Erythroblast (primary cell): ENCODE measurements at regions not wholly inside any gene's neighbourhood (a gene's known extent, or its start where the extent isn't known, plus 50 kb on each side); places are given as distances from the start of the nearest gene placed in this dataset.

Source experiments
- DNase-seq, 2 experiments: peaks; one replicate each; lab custom pipeline; 2025; lab: John Stamatoyannopoulos, UW
- GATA1 ChIP-seq: IDR thresholded peaks from 2 replicates; pipeline ENCODE4 v1.6.1; 2011; ENCODE audit warnings: low read depth, mild to moderate bottlenecking, control low read depth, low read length, moderate library complexity
- POLR2A ChIP-seq: IDR thresholded peaks from 2 replicates; pipeline ENCODE4 v1.6.1; 2011; ENCODE audit warnings: mild to moderate bottlenecking, low read length

DNA sequence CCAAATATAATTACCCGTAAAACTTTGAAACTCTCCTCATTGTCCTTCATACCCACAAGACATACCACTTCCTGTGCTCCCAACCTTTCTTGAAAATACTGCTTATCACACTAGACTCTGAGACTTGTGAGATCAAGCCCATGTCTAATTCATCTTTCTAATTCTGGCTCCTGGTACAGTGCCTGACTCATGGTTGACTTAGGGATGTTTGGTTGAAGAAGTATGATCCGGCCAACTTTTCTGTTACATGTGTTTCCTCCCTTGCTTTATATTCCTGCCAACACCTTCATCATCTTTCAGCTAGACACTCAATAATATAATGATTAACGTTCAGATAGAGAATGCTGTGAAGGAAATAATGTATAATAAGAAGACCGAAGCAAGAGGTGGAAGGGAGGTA lies 58.2 kb downstream of the MEX3B start:
- TF ChIP-seq POLR2A (no peak), GATA1 (no peak)
- DNase-seq = no peak

DNA sequence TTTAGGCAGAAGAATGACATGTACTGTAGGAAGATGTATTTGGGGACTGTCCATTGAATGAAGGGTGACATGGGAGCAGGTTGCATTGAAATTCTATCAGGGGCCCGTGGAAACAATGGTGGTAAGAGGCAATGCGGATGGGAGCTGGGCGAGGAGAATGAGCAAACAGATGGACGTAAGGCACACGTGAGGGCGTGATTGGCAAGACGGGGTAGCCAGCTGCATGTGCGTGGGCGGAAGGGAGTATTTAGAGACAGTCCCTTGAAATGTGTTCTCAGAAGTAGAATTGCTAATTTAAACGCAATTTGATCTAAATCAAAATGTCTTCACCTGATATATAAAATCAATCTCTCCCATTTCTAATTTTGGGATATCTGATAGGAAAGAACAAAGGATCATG lies 62.3 kb downstream of the MEX3B start:
- DNase-seq = no peak
- TF ChIP-seq GATA1 = no peak
- TF ChIP-seq POLR2A = no peak

GRCh38 chr15:81982808-81983207 lies 63.0 kb downstream of the MEX3B start:
- DNase-seq = no peak
- no peak for TF ChIP-seq POLR2A
- no peak for TF ChIP-seq GATA1

- DNase-seq = no peak
- TF ChIP-seq GATA1 (no peak), POLR2A (no peak)
Measured at GRCh38 chr15:81981908-81982307, 63.9 kb downstream of the MEX3B start.

- TF ChIP-seq POLR2A = no peak
- TF ChIP-seq GATA1 = no peak
- DNase-seq = no peak
Measured at GRCh38 chr15:81977464-81977863, 68.4 kb downstream of the MEX3B start.

DNA sequence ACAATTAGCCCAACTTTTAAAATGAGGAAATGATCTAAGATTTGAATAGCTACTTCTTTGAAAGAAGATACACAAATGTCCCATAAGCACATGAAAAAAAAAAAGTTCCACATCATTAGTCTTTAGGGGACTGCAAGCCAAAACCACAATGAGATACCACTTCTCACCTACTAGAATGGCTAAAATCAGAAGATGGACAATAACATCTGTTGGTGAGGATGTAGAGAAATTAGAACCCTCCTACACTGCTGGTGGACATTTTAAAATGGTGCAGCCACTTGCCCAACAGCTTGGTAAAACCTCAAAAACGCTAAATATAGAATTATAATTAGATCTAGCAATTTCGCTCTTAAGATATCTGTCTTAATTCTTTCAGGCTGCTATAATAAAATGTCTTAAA lies 77.1 kb downstream of the MEX3B start:
- no peak for DNase-seq
- TF ChIP-seq POLR2A (no peak), GATA1 (no peak)

- no peak for TF ChIP-seq GATA1
- no peak for TF ChIP-seq POLR2A
- no peak for DNase-seq
Measured at GRCh38 chr15:81966631-81967030, 79.2 kb downstream of the MEX3B start.

DNA sequence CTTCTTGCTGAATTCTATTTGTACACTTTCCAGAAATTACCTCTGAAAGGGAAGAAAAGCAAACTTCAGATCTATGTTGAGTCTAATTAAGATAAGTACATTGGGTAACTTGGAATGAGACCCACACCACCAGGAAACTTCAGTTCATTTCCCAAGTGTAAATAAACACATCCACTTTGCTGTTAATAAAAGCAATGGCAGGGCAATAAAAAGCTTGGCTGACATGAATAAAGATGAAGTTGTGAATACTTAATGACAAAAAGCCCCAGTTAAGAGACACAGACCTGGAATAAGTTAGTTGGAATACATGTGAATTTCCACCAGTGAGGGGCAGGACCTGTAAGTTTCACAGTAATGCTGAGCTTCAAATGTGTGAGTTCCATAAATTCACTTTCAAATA lies 83.3 kb downstream of the MEX3B start:
- no peak for DNase-seq
- no peak for TF ChIP-seq POLR2A
- no peak for TF ChIP-seq GATA1

DNA sequence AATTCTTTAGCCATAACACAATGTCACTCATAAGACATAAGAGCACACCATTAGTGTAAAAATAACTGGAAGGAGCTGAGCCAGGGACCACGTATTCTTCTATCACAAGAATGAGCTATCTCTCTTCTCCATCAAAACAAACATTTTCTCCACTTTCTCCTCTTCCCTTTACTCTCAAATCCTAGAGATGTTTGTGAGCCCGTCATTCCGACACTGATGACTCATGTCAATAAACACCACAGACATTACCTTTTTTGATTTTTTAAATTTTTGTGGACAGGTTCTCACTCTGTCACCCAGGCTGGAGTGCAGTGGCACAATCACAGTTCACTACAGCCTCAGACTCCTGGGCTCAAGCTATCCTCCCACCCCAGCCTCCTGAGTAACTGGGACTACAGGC lies 86.6 kb downstream of the MEX3B start:
- TF ChIP-seq GATA1 = no peak
- no peak for TF ChIP-seq POLR2A
- DNase-seq = no peak

DNA sequence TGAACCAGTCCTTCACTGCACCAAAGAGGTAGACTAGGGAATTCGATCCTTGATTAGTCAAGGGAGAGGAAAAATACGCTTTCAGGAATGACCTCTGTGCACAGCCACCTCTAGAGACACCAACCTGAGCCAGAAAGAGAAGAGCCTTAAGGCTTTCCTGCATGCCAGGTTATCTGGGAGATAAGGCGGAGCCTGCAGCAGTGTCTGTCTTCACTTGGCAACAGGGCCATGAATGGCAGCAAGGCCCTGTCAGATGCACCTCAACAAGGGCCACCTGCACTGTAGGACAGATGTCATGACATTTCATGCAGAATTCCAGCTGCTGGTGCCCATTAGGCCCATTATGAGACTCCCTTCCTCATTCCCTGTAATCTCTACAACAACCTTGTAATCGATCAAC lies 88.1 kb downstream of the MEX3B start:
- no peak for TF ChIP-seq POLR2A
- DNase-seq = no peak

DNA sequence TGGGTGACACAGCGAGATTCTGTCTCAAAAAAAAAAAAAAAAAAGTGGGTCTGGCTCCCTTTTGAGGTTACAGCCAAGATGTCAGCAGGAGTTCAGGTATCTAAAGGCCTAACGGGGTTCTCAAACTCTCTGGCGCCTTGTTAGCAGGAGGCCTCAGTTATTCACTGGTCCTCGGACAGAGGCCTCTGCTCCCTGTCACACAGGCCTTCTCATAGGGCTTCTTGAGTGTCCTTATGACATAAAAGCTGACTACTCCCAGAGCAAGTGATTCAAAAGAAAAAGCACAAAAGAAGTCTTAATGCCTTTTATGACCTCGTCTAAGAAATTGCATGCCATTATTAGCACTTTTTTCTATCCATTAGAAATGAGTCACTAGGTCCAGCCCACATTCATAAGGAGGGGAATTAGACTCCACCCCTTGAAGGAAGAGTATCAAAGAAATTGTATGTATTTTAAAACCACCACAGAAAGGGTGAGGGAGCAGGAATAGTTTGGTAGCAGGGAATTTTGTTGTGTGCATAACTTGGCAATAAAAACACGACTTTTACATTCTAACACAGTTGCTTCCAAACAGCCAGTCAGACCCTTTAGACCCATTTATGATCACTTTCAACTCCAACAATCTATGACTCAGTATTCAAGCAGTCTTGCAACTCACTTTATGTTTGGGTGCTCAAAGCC lies 90.3 kb downstream of the MEX3B start:
- TF ChIP-seq POLR2A (no peak), GATA1 (no peak)
- DNase-seq = no peak

- no peak for DNase-seq
- TF ChIP-seq GATA1 (no peak), POLR2A (no peak)
Measured at GRCh38 chr15:81954158-81954783, 91.5 kb downstream of the MEX3B start.

GRCh38 chr15:81950841-81951414 lies 94.9 kb downstream of the MEX3B start:
- TF ChIP-seq GATA1 (no peak), POLR2A (no peak)
- DNase-seq = peak in 1 of 2 experiments; percentile 53

DNA sequence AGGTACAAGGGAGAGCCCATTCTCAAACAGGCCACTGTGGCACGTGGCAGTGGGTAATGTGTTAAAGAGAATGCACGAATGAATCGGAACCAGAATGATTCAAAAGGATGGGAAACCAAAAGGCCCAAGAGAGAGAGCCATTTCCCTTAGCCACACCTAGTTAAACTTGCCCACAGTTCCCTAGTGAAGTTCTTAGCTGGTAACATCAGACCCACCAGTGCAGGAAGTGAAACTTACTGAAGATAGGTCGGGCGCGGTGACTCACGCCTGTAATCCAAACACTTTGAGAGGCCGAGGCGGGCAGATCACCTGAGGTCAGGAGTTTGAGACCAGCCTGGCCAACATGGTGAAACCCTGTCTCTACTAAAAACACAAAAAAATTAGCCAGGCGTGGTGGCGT lies 97.1 kb downstream of the MEX3B start:
- no peak for DNase-seq
- TF ChIP-seq GATA1 (no peak), POLR2A (no peak)

GRCh38 chr15:81948222-81948621 lies 97.6 kb downstream of the MEX3B start:
- TF ChIP-seq POLR2A (no peak), GATA1 (no peak)
- DNase-seq = no peak
